ENCODE measurements at regions not wholly inside any gene's neighbourhood (a gene's known extent, or its start where the extent isn't known, plus 50 kb on each side); places are given as distances from the start of the nearest gene placed in this dataset.

DNA sequence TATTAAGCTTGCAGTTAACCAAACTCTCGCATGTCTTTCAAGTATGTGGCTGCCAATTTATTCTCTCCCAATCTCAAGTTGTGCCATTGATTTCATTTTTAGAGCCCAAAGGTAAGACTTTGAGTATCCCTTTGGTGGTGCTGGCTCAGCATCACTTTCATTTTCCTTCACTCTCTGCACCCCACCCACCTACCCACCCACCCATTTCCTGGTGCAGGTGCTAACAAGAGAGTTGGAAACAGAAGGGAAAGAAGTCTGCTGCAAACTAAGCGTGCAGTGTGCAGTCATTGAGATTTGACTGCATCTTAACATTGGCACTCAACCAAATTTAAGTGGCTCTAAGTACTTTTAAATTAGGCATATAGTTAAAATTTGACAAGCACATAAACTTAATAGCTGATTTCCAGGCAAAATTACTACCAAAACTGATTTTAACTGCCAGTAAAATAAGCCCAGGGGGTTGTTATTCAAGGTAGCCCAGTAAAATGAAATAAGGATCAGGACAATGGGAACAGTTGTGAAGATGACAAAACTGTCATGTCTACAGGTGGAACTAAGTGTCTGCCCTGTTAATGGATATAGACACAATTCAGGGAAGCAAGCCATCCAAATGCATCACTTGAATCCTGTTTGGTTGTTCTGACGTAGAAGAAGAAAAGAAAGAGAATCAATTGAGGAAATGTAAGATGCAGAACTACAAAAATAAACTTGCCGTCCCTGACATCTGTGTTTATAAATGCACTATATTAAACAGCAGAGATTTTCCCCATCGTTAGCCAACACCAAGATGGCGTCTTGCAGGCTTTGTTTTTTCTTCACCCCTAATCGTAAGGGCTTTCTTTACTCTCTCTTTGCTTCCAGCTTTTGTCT, 184.2 kb downstream of the KDR start:
- intact Hi-C loops (cut with DNase I), result no loop called here
- ATAC-seq (no peak), DNase-seq (ENCODE audit: low spot score) (no peak)

DNA sequence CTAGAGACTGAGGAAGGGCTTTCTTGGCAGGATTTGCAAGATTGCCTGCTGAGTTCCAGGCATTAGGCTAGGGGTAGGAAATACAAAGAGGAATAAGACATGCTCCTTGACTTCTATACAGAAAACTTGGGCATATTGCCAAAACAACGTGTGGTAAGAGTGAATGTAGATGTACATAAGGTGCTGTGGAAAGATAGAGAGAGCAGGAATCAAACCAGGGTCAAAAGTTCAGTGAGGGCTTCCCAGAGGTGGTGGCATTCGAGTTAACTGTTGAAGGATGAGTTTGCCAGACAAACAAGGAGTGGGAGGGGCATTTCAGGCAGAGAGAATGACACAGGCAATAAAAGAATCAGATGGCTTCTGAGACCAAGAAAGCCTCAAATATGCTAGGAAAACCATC, 187.9 kb downstream of the KDR start:
- no peak for ATAC-seq
- no peak for DNase-seq (ENCODE audit: low spot score)
- intact Hi-C loops (cut with DNase I), result no loop called here

DNA sequence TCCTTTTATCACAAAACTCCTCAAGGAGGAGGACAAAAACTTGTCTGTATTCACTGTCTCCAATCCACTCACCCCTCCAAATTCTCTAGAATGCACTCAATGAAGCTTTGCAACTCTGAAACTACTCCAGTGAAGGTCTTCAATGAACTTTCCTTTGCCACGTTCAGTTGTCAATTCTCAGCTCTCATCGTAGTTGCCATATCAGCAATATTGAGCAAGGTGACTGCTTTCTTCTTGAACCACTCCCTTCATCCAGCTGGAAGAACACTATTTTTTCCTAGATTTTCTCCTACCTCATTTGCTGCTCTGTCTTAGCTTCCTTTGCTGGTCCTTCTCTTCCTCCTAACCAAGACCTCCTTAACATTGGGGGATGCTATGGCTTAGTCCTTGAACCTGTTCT, 191.8 kb downstream of the KDR start:
- DNase-seq (ENCODE audit: low spot score), result no peak
- no peak for ATAC-seq
- intact Hi-C loops (cut with DNase I), result no loop called here

DNA sequence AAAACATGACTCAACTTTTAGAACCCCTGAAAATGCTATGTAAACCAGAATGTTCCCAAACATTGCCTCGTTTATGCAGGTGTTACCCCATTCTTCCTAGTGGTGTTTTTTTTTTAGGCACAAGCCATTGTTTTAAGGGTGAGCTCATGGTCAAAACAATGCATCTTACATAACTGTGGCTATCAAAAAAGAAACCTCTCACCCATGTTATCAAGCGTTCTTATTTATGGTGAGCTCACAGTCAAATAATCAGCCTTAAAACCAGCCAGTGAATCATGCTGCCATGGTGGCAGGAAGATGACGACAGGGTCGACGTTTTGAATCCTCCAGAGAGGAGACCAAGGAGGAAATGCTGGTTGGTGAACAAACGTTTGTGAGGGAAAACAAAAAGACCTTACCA, 195.2 kb downstream of the KDR start:
- no peak for DNase-seq (ENCODE audit: low spot score)
- intact Hi-C loops (cut with DNase I), result no loop called here

DNA sequence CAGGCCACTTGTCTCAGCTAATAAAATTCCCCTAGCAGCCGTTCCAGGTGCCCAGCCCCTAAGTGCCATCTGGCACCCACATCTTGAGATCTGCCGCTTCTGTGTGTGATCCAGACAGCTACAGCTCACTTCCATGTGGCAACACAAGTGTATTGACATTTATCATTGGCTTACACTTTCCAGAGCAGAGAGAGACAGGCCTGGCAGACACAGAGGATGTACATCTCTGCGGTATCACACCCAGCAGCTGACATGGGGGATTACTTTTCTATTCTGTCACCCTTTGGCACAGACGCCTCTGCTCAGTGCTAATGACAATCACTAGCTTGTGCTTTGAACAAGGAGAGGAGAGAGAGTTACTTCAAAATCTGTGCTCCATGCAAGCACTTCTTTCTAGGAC, 195.9 kb downstream of the KDR start:
- ATAC-seq (no peak), DNase-seq (ENCODE audit: low spot score) (no peak)
- intact Hi-C loops (cut with DNase I), result no loop called here

More for the DNA sequence above, 195.2 kb downstream of the KDR start:
- ATAC-seq, result no peak

DNA sequence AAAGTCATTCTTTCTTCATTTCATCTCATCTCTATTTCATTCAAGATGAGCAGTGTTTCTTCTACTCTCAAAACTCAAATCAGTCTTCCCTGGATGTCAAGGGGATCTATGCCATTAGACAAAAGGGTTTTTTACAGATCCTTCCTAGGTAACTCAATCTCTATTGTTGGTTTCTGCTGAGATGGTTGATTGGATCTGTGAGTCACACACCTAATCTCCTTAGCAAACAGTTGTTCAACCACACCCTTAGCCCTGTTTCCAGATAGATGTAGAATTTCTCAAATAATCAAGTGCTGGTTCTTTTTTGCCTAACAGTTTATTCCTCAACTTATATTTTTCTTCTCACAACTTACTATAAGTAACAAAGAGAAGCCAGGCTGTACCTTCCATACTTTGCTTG, 200.5 kb downstream of the KDR start:
- no peak for DNase-seq (ENCODE audit: low spot score)
- ATAC-seq, result no peak
- intact Hi-C loops (cut with DNase I), result no loop called here

DNA sequence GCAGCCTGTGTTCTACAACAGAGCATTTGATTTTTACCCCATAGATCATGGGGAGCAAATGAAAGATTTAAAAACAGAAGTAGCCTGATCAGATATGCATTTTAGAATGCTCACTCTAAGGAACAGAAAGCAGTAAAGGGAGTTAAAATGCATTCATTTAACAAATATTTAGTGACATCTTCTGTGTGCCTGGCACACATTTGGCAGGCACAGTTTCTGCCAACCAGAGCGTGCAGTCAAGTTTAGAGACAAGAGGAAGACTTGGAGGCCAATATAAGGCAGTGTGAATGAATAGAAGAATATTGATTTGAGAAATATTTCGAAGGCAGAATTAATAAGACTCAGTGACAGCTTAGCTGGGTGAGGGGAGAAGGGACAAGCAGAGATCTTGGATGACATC, 210.1 kb downstream of the KDR start:
- DNase-seq (ENCODE audit: low spot score), result no peak
- intact Hi-C loops (cut with DNase I), result no loop called here

DNA sequence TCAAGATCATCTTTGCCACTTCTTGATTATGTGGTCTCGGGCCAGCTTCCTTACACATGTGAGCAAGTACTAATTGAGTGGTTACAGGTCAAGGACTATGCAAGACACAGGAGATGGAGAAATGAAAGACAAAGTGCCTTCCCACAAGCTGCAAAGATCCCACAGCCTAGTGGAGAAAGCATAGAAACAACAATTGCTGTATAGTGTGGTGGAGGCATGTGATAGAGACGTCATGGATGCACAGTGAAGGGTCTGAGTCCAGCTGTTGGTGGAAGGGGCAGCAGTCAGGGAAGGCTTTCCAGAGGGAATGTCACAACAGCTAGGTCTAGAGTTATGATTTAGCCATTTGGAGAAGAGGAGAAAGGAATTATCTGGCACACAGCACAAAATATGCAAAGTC, 210.6 kb downstream of the KDR start:
- DNase-seq (ENCODE audit: low spot score) (no peak), ATAC-seq (no peak)
- intact Hi-C loops (cut with DNase I), result no loop called here

More for the DNA sequence above, 210.1 kb downstream of the KDR start:
- no peak for ATAC-seq

DNA sequence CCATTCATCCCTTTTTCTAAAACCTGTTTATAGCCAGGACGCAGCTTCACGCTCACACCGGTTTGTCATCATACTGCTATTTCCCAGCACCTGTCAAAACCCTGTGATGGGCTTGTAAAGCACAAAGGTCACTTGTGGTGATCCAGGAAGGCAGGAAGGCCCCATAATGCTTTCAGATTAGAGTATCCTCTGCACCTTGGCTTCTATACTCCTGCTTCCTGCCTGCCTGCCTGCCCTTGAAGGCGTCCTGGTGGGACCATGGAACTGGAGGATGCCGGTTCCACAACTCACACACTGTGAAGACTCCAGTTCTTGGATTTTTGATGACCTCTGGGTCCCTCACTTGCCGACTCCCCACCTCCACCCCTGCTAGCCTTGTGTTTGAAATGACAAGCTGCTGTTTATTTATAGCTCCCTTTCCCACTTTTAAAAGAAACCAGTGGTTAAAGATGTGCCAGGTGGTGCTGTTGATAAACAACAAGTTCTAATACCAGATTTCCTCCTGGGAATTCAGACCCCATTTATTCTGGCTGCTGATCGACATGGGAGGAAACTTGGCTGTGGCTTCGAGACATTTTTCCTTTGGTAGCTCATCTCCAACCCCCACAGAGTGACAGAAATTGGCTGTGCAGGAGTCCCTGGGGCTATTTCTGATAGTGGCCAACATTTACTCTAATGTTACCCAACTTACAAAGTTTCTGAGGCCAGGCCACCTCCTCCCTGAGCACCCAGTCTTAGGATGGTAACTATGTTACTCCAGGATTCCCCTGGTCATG, 211.5 kb downstream of the KDR start:
- DNase-seq (ENCODE audit: low spot score) (no peak), ATAC-seq (peak; percentile 78)
- intact Hi-C loops (cut with DNase I), result no loop called here

DNA sequence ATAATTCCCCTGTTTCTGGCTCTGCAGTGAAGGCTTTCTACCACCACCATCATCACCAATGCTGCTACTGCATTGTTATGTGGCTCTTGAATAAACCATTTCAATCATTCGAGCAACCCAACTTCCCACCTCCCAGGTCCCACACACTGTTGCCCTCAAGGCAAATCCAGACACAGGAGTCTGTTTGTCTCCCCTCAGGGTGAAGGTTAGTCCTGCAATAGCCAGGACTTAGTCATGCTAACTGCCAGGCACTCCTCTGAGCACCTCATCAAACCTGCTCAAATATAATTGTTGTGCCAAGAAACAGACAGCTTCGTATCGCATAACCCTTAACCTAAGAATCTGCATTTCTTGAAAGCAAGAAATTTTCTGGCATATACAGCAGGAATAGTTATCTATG, 213.2 kb downstream of the KDR start:
- ATAC-seq (no peak), DNase-seq (ENCODE audit: low spot score) (no peak)
- intact Hi-C loops (cut with DNase I), result no loop called here

DNA sequence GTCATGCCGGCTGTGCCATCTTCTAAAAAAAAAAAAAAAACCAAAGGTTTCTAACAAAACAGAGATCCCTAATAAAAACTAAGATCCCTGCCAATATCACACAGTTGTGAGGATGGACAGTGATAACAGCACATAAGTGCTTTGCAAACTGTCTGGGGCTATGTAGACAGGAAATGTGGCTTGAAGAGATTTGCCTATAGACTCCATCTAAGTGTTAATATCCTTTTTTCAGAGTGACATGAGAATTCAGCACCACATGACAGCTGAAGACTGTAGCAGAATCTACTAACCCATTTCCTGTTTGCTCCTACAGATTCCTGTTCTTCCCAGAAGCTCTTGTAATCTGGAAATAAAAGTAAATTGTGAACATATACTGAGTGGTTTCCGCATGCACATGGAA, 215.4 kb downstream of the KDR start:
- ATAC-seq (no peak), DNase-seq (ENCODE audit: low spot score) (no peak)
- intact Hi-C loops (cut with DNase I), result no loop called here

DNA sequence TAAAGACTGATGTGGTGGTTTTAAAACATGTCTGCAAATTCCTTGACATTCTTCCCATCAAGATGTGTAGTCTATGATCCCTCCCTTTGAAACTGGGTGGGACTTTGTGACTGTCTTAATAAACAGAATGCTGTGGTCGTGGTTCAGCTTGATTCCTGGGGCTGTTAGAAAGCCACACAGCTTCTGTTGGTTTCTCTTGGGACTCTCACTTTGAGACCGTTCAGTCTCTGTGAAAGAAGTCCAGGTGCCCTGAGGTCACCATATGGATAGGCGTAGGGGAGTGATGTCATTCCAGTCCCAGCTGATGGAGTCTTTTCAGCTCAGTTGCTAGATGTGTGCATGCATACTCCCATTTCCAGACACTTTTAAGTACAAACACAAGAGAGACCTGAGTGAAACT, 216.6 kb downstream of the KDR start:
- intact Hi-C loops (cut with DNase I), result no loop called here
- ATAC-seq (no peak), DNase-seq (ENCODE audit: low spot score) (no peak)

DNA sequence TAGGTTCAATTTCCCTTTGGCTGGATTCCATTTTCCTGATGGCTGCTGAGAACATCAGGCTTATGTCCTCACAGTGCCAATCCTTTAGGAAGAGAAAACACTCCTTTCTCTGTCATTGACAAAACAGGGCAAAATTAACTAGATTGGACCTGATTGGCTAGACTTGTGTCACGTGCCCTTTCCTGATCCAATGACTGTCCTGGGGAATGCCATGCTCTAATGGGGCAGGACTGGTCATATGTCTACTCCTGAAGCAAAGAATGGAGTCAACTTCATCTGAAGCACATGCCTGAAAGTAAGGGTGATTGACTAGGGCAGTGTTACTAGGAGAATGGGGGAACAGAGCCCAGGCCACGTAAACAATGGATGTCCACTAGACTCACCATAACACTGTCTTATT, 220.4 kb downstream of the KDR start:
- intact Hi-C loops (cut with DNase I), result no loop called here
- no peak for DNase-seq (ENCODE audit: low spot score)
- ATAC-seq, result no peak

DNA sequence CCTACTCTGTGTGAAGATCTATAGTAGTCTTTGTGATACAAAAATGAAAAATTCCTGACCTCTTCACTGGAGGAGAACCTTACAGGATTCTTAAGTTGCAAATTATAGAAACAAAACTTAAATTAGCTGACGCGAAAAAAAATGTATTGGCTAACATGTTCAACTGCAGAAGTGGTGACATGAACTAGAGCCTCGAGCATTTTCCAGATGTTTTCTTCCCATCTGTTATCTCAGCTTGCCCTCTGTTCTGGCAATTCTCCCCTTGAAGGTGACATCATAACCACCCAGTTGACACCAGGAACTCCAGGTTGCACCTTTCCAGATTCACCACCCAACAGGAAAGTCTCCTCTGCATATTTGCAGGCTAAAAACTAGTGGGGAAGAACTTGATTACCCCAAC, 222.4 kb downstream of the KDR start:
- ATAC-seq (no peak), DNase-seq (ENCODE audit: low spot score) (no peak)
- intact Hi-C loops (cut with DNase I), result no loop called here

DNA sequence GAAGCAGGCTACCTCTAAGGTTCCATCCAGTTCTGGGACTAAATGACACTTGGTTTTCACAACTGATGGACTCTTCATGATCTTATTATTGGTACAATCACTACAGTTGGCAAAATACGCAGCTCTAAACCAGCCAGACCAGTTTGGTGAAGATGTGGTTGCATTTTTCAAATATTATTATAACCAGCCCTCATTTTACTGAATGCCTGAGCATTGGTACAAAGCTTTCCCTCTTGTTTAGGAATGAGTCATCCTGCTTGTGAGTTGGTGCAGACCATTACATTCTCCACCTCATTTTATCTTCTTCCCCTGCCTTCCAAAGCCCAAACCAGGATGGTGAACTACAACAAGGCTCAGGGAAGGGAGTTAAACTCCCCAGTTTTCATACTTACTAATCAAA, 223.1 kb downstream of the KDR start:
- intact Hi-C loops (cut with DNase I), result no loop called here
- DNase-seq (ENCODE audit: low spot score) (no peak), ATAC-seq (no peak)

DNA sequence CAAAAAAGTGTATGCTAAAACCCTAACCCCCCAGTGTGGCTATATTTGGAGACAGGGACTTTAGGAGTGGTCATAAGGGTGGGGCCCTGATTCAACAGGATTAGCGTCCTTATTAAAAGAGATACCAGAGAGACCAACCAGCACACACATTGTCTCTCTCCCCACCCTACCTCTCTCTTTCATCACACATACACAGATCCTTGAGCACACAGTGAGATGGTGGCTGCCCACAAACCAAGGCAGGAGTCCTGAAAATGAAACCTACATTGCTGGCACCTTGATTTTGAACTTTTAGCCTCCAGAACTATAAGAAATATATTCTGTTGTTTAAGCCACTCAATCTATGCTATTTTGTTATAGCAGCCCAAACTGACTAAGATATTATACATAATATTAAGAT, 224.2 kb downstream of the KDR start:
- intact Hi-C loops (cut with DNase I), result no loop called here
- ATAC-seq (no peak), DNase-seq (ENCODE audit: low spot score) (no peak)

DNA sequence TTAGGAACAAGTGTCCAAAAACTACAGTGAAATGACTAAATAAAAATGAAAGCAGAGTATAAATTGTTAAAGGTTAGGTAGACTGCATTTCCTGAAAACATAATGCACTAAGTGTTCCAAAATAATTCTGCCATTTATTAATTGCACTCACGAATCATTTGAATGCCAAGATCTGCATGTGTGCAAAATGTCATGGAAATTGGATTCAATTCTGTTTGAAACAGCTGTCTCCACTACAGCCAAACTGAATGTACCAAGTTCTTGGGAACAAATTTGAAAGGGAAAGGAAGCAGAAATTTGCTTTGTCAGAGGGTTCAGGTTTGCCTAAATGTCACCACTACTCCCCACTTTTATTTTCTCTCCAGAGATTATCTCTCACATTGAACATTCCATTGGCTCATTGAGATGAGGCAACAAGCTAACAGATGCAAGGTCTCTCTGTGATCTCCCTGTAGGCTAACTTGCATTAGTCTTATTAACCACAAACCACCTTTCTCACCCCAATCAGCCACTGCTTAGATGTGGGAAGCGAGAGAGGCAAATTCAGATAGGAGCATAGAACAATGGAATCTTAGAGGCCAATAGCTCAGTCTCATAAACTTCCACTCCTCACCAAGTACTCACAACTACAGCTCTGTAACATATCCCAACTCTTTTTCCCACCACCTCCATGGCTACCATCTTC, 226.6 kb downstream of the KDR start:
- DNase-seq (ENCODE audit: low spot score), result no peak

DNA sequence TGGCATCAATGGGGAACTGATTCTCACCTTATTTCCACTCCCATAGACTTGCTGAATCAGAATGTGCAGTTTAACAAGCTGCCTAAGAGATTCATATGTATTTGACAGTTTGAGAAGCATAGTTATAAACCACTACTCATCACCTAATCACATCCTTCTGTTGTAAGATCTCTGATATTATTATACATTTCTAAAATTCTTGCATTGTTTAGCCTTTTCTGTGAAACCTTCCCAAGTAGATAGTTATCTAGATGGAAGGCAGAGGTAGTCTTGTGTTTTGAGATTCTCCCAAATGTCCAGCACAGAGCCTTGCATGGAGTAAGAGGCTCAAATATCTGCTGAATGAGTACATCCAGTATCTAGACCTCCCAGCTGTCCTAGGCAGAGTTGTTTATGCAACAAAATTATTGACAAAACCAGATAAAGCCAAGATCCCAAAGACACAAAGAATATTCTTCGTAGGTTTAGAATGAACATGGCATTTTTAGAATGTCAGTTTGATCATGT, 227.3 kb downstream of the KDR start:
- no peak for ATAC-seq
- intact Hi-C loops (cut with DNase I), result no loop called here
- no peak for DNase-seq (ENCODE audit: low spot score)

More for the DNA sequence above, 226.6 kb downstream of the KDR start:
- intact Hi-C loops (cut with DNase I), result no loop called here
- no peak for ATAC-seq

DNA sequence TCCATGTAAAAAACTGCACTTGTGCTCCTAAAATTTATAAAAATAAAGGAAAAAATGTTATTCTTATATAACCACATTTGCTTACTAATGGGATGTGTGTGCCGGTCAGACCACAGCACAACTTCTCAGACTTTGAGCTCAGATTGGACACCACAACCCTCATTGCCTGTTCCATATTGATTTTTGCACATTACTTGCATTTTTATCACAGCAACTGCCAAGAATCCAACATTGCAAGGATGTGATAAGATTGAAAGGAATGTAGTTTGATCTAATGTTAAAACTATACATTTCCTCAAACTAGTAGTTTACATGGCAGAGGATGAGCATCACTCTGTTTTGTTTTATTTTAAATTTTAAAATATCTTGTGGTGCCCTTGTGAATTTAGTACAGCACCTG, 227.8 kb downstream of the KDR start:
- ATAC-seq (no peak), DNase-seq (ENCODE audit: low spot score) (no peak)
- intact Hi-C loops (cut with DNase I), result no loop called here

DNA sequence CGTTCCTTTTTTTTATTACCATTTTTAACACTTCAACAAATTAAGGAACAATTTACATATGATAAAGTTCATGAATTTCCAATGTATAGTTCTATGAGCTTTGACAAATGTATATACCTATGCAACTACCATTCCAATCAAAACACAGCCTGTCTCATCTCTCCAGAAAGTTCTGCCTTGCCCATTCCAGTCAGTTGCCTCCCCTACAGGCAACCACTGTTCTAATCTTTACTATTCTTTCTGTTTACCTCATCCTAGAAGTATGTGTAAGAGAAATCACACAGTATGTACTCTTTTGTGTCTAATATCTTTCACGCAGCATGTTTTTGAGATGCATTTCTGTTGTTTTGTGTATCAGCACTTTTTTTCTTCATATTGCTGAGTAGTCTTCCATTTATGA, 224.9 kb downstream of the KIT start:
- ATAC-seq (no peak), DNase-seq (ENCODE audit: low spot score) (no peak)
- intact Hi-C loops (cut with DNase I), result no loop called here
